Lung (tissue), 11 donors: ENCODE measurements at regions not wholly inside any gene's neighbourhood (a gene's known extent, or its start where the extent isn't known, plus 50 kb on each side); places are given as distances from the start of the nearest gene placed in this dataset.

Source experiments
- ATAC-seq: fragments of 200-7000 bp; cut with Tn5 transposase; one replicate; pipeline ENCODE4 v1.9.1; 2020; ENCODE audit warnings: moderate number of reproducible peaks; ENCODE audit not compliant: insufficient read depth, low FRiP score
- DNase-seq, 3 donors: peaks; one replicate each; pipeline ENCODE4 v3.0.0-alpha.2; 2013 to 2017
- H3K27ac ChIP-seq, 2 donors: one replicate each; pipeline ENCODE4 v1.5.1; 2013; ENCODE audit warnings: mild to moderate bottlenecking in 2 of 2, moderate library complexity in 2 of 2, control low read depth in 1 of 2, inconsistent platforms in 1 of 2, low read depth in 1 of 2, low read length in 1 of 2
- H3K27me3 ChIP-seq, 3 donors: one replicate each; pipeline ENCODE4 v1.5.1; 2013; ENCODE audit warnings: low read length in 2 of 3; ENCODE audit not compliant: control insufficient read depth in 3 of 3, insufficient read depth in 3 of 3
- H3K36me3 ChIP-seq, 4 donors: one replicate each; pipeline ENCODE4 v1.5.1; 2013; ENCODE audit warnings: low read length in 4 of 4, mild to moderate bottlenecking in 1 of 4, moderate library complexity in 1 of 4; ENCODE audit not compliant: control insufficient read depth in 4 of 4, insufficient read depth in 4 of 4
- H3K4me1 ChIP-seq, 5 donors: one replicate each; pipeline ENCODE4 v1.5.1; 2013; ENCODE audit warnings: low read length in 5 of 5, mild to moderate bottlenecking in 2 of 5, moderate library complexity in 1 of 5; ENCODE audit not compliant: control insufficient read depth in 5 of 5, insufficient read depth in 5 of 5
- H3K4me3 ChIP-seq: one replicate; pipeline ENCODE4 v1.5.1; 2013; ENCODE audit warnings: mild to moderate bottlenecking, control low read depth, moderate library complexity
- H3K9ac ChIP-seq, 2 donors: one replicate each; pipeline ENCODE4 v1.5.1; 2013; ENCODE audit warnings: low read length in 2 of 2, control low read depth in 1 of 2; ENCODE audit not compliant: insufficient read depth in 1 of 2
- H3K9me3 ChIP-seq, 4 donors: one replicate each; pipeline ENCODE4 v1.5.1; 2013; ENCODE audit warnings: low read length in 3 of 4, mild to moderate bottlenecking in 1 of 4, moderate library complexity in 1 of 4; ENCODE audit not compliant: control insufficient read depth in 4 of 4, insufficient read depth in 3 of 4
- CTCF ChIP-seq: IDR thresholded peaks from 2 replicates; pipeline ENCODE4 v1.5.1; 2012; ENCODE audit warnings: mild to moderate bottlenecking; ENCODE audit errors: control extremely low read depth, extremely low read depth
- WGBS, 2 donors: extraction: QIAGEN DNeasy Blood & Tissue Kit; methylation state at CpG; one replicate each; pipeline ENCODE4 v1.1.7; 2013; 5-methylcytosine and 5-hydroxymethylcytosine counted together
- donor health status: control.
- donor health status: control.
- donor health status: Bipolar disorder and iron deficiency.
- donor health status: healthy.
- donor health status: DM: yes; HTN: yes; CAD: no.

- no peaks in the 10 kb centered on the region for H3K36me3 ChIP-seq
- ATAC-seq, result no peak
- no peak for TF ChIP-seq CTCF
These were observed 163.3 kb upstream of the PRKCQ start for GRCh38 chr10:6743291-6743849.

GRCh38 chr10:6741541-6741941, 161.5 kb upstream of the PRKCQ start:
- H3K4me1 ChIP-seq, result peaks cover 0 to 16% (median 0%) of the 10 kb centered on the region in 5 donors
- WGBS, 2 donors, result 14 to 26% methylated on average over 3 of the region's 3 CpGs
- H3K4me3 ChIP-seq, result no peak overlapping the region
- H3K9me3 ChIP-seq, result no peaks in the 10 kb centered on the region
- no peaks in the 10 kb centered on the region for H3K27me3 ChIP-seq
- no peak overlapping the region for H3K27ac ChIP-seq
- no peak overlapping the region for H3K9ac ChIP-seq
- H3K36me3 ChIP-seq, result no peaks in the 10 kb centered on the region
- peak in 2 of 3 donors; percentile 35 to 42 for DNase-seq
- TF ChIP-seq CTCF, result no peak
- ATAC-seq, result no peak

More at GRCh38 chr10:6743291-6743849, 163.3 kb upstream of the PRKCQ start:
- no peak overlapping the region for H3K27ac ChIP-seq
- WGBS, 2 donors, result 66 to 69% methylated on average over 4 of the region's 4 CpGs
- H3K27me3 ChIP-seq, result no peaks in the 10 kb centered on the region
- no peak overlapping the region for H3K9ac ChIP-seq
- DNase-seq, result no peak
- H3K4me1 ChIP-seq, result peaks cover 0 to 7% (median 0%) of the 10 kb centered on the region in 5 donors
- H3K9me3 ChIP-seq, result no peaks in the 10 kb centered on the region
- H3K4me3 ChIP-seq, result no peak overlapping the region

- H3K9ac ChIP-seq, result no peak overlapping the region
- ATAC-seq, result no peak
- no peaks in the 10 kb centered on the region for H3K27me3 ChIP-seq
- DNase-seq, result no peak
- peaks cover 0 to 16% (median 0%) of the 10 kb centered on the region in 5 donors for H3K4me1 ChIP-seq
- no peak overlapping the region for H3K27ac ChIP-seq
- H3K36me3 ChIP-seq, result no peaks in the 10 kb centered on the region
- H3K9me3 ChIP-seq, result no peaks in the 10 kb centered on the region
- 80 to 87% methylated on average over 12 of the region's 12 CpGs for WGBS, 2 donors
- no peak for TF ChIP-seq CTCF
- H3K4me3 ChIP-seq, result no peak overlapping the region
These were observed 159.6 kb upstream of the PRKCQ start for GRCh38 chr10:6739530-6740174.
